Testis (tissue), 2 donors: ENCODE measurements at regions not wholly inside any gene's neighbourhood (a gene's known extent, or its start where the extent isn't known, plus 50 kb on each side); places are given as distances from the start of the nearest gene placed in this dataset.

Source experiments
- DNase-seq: peaks from one replicate; pipeline ENCODE4 v3.0.0-alpha.2; 2019
- H3K27ac ChIP-seq, 2 donors: fragments of 200-600 bp; sonication (generic); one replicate each; pipeline ENCODE4 v1.5.1; 2019
- H3K27me3 ChIP-seq: fragments of 200-600 bp; sonication (generic); one replicate; pipeline ENCODE4 v1.5.1; 2019
- H3K36me3 ChIP-seq: fragments of 200-600 bp; sonication (generic); one replicate; pipeline ENCODE4 v1.5.1; 2017; ENCODE audit warnings: low read depth; ENCODE audit errors: missing control alignments
- H3K4me1 ChIP-seq: fragments of 200-600 bp; sonication (generic); one replicate; pipeline ENCODE4 v1.5.1; 2019
- H3K4me3 ChIP-seq, 2 donors: fragments of 200-600 bp; sonication (generic); one replicate each; pipeline ENCODE4 v1.5.1; 2017 to 2019
- H3K9me3 ChIP-seq: fragments of 200-600 bp; sonication (generic); one replicate; pipeline ENCODE4 v1.5.1; 2017
- POLR2A ChIP-seq: fragments of 450-650 bp; IDR thresholded peaks from one replicate; pipeline ENCODE4 v1.6.1; 2017; ENCODE audit warnings: antibody characterized with exemption, mild to moderate bottlenecking, moderate library complexity
- WGBS, 2 donors: methylation state at CpG; one replicate each; pipeline ENCODE4 v1.1.5; 2018; 5-methylcytosine and 5-hydroxymethylcytosine counted together
- intact Hi-C: fragments of 100-400 bp; cut with DNase I; formaldehyde crosslinking; loops from one replicate; pipeline ENCODE4 v1.15.1; 2023; ENCODE audit warnings: low total_unique reads
- TF ChIP-seq, protein P1 (sequence below), 3 experiments: fragments of 450-650 bp in 2 of 3; fragments of 200-600 bp in 1 of 3; sonication (generic) in 1 of 3; IDR thresholded peaks; one replicate each; pipeline ENCODE4 v1.5.1; 2016 to 2019; ENCODE audit warnings: antibody characterized with exemption in 3 of 3, mild to moderate bottlenecking in 2 of 3, moderate library complexity in 1 of 3

DNA sequence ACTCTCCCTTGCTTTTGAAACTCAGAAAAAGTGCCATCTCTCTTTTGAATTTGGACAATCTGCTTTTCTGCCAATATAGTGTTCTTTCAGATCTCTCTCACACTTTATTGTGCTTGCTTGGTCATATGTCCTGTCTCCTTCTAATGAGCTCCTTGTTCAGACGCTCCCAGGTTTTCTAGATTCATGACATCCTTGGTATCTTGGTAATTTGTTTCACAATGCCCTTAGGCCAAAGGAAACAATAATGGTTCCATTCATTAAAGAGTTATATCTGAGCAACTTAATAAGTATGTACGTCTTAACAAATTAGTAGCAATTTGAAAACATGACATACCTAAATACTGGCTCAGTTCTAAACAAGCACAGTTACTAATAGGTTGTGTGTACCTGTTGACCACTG lies 293.4 kb upstream of the SPTLC3 start:
- no peak for DNase-seq
- no peaks in the 10 kb centered on the region for H3K27me3 ChIP-seq
- H3K9me3 ChIP-seq = no peaks in the 10 kb centered on the region
- no peaks in the 10 kb centered on the region for H3K4me1 ChIP-seq
- H3K36me3 ChIP-seq = no peaks in the 10 kb centered on the region
- 66 to 79% methylated on average over 2 of the region's 2 CpGs for WGBS, 2 donors
- intact Hi-C loops = no loop called here
- no peak overlapping the region for H3K4me3 ChIP-seq
- TF ChIP-seq, protein P1, sequence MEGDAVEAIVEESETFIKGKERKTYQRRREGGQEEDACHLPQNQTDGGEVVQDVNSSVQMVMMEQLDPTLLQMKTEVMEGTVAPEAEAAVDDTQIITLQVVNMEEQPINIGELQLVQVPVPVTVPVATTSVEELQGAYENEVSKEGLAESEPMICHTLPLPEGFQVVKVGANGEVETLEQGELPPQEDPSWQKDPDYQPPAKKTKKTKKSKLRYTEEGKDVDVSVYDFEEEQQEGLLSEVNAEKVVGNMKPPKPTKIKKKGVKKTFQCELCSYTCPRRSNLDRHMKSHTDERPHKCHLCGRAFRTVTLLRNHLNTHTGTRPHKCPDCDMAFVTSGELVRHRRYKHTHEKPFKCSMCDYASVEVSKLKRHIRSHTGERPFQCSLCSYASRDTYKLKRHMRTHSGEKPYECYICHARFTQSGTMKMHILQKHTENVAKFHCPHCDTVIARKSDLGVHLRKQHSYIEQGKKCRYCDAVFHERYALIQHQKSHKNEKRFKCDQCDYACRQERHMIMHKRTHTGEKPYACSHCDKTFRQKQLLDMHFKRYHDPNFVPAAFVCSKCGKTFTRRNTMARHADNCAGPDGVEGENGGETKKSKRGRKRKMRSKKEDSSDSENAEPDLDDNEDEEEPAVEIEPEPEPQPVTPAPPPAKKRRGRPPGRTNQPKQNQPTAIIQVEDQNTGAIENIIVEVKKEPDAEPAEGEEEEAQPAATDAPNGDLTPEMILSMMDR (IDR thresholded peaks at IDR 0.05) = no peak
- TF ChIP-seq POLR2A = no peak
- no peak overlapping the region for H3K27ac ChIP-seq

DNA sequence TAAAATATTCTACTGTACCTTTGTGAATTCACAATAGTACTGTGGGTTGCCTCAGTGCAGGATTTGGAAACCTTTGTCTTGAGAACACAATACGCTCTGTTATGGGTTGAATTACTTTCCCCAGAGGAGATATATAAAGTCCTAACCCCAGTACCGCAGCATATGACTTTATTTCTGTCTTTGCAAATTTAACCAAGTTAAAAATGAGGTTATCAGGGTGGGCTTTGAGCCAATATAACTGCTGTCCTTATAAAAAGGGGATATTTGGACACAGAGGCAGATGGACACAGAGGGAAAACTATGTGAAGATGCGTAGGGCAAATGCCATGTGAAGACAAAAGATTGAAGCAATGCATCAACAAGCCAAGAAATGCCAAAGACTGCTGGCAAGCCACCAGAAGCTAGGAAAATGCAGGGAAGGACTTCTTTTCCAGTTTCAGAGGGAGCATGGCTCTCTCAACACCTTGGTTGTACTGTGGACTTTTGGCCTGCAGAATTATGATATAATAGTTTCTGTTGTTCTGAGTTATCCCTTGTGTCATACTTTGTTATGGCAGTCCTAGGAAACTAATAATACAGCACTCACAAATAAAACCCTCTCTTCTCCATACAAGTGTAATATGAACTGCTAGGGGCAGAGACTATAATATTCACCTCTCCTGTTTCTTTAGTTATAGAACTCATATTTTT lies 292.6 kb upstream of the SPTLC3 start:
- no peaks in the 10 kb centered on the region for H3K9me3 ChIP-seq
- no peak for DNase-seq
- no peaks in the 10 kb centered on the region for H3K36me3 ChIP-seq
- H3K4me3 ChIP-seq = no peak overlapping the region
- intact Hi-C loops = no loop called here
- 86 to 89% methylated on average over 3 of the region's 3 CpGs for WGBS, 2 donors
- TF ChIP-seq, protein P1 (IDR thresholded peaks at IDR 0.05) = no peak
- no peak for TF ChIP-seq POLR2A
- H3K4me1 ChIP-seq = no peaks in the 10 kb centered on the region
- H3K27me3 ChIP-seq = no peaks in the 10 kb centered on the region
- H3K27ac ChIP-seq = no peak overlapping the region

DNA sequence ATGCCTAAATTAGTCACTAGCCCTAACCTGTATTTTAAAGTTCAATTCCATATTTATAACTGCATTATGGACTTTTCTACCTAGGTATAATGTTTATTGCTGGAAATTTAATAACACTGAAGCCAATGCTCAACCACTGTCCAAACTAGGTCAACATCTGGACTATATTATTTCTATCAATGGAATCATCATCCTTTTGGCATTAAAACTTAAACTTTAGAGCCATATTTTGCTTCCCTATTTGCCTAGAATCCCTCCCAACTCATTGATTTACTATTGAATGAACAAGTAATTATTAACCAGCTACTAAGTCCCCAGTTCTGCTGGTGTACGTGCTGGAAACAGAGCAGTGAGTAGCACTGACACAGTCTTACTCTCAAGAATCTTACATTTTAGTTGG lies 291.7 kb upstream of the SPTLC3 start:
- intact Hi-C loops = no loop called here
- WGBS, 2 donors = 83 to 95% methylated on average over 1 of the region's 1 CpG
- no peaks in the 10 kb centered on the region for H3K27me3 ChIP-seq
- H3K27ac ChIP-seq = no peak overlapping the region
- no peak for DNase-seq
- H3K36me3 ChIP-seq = no peaks in the 10 kb centered on the region
- H3K4me3 ChIP-seq = no peak overlapping the region
- no peaks in the 10 kb centered on the region for H3K4me1 ChIP-seq
- no peak for TF ChIP-seq POLR2A
- TF ChIP-seq, protein P1 (IDR thresholded peaks at IDR 0.05) = no peak
- no peaks in the 10 kb centered on the region for H3K9me3 ChIP-seq

DNA sequence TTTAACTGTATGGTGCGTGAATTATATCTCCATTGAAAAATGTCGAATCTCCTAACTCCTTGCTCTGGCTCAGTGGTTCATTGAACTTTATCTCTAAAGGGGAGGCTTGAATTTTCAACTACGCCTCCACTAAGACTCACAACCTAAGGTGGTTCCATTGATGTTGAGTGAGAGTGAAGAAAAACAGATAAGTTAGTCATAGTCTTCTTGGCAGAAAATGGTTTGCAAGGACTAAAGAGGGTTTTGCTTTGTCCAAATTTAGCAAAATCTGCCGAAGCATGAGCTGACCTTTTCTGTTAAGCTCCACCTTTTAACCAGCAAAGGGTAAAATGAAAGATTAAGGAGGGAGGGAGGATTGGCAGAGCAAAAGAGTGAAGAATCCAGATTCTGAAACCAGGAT lies 290.2 kb upstream of the SPTLC3 start:
- Histone ChIP-seq H3K9me3 (no peaks in the 10 kb centered on the region), H3K27ac (no peak overlapping the region), H3K4me3 (no peak overlapping the region), H3K27me3 (no peaks in the 10 kb centered on the region), H3K4me1 (no peaks in the 10 kb centered on the region), H3K36me3 (no peaks in the 10 kb centered on the region)
- no peak for TF ChIP-seq POLR2A
- TF ChIP-seq, protein P1 (IDR thresholded peaks at IDR 0.05) = no peak
- no peak for DNase-seq
- 69 to 70% methylated on average over 4 of the region's 4 CpGs for WGBS, 2 donors
- intact Hi-C loops = no loop called here

DNA sequence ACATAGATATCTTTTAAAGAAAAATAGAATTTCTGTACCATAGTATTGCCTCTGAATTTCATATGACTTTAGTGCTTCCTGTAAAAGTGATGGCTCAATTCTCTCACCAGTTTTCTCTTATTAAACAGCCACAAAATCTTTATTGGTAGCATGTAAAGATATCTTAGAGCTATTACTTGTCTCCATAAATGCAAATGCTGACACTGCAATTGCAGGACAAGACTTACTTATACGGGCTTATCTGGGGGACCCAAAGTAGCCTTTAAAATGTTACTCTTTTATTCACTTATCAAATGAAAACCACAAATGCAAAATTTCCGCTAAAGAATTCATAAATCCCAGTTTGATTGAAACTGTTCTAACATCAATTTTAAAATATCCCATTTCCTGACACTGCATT lies 287.1 kb upstream of the SPTLC3 start:
- intact Hi-C loops = no loop called here
- WGBS, 2 donors = 44 to 57% methylated on average over 2 of the region's 2 CpGs
- H3K36me3 ChIP-seq = no peaks in the 10 kb centered on the region

More for the DNA sequence above, 287.1 kb upstream of the SPTLC3 start:
- H3K4me3 ChIP-seq = no peak overlapping the region
- no peaks in the 10 kb centered on the region for H3K4me1 ChIP-seq
- no peaks in the 10 kb centered on the region for H3K27me3 ChIP-seq
- no peak overlapping the region for H3K27ac ChIP-seq
- no peak for DNase-seq
- no peaks in the 10 kb centered on the region for H3K9me3 ChIP-seq
- TF ChIP-seq POLR2A = no peak
- TF ChIP-seq, protein P1 (IDR thresholded peaks at IDR 0.05) = no peak
